Heart left ventricle (tissue), 13 donors: ENCODE measurements at regions not wholly inside any gene's neighbourhood (a gene's known extent, or its start where the extent isn't known, plus 50 kb on each side); places are given as distances from the start of the nearest gene placed in this dataset.

ENCODE experiments used
- POLR2A ChIP-seq, 2 donors: fragments of 450-650 bp; IDR thresholded peaks; one replicate each; pipeline ENCODE4 v1.6.1; 2017; ENCODE audit warnings: antibody characterized with exemption in 2 of 2, mild to moderate bottlenecking in 2 of 2, moderate library complexity in 2 of 2
- TF ChIP-seq, protein P1 (sequence below), 12 donors: fragments of 200-600 bp; sonication (generic) in 4 of 12; IDR thresholded peaks; one replicate each; pipeline versions ENCODE4 v1.5.0 to v1.8.0; 2018 to 2022; ENCODE audit warnings: antibody characterized with exemption in 12 of 12, mild to moderate bottlenecking in 5 of 12
- donor health status: ischemic (EF 13 %, LVEDD 7.1; RV severe dilation, severe dysfunction).
- donor health status: DM: no; HTN: yes; CAD: no.
- donor health status: DM: no; HTN: no; CAD: no.
- donor health status: ischemic (EF 25% LVEDD 6.9; RV normal size, moderate dysfunction).
- donor health status: ischemic (EF 25% LVEDD 5.7; RV mildly dilated, moderate dysfunction).
- donor health status: ischemic (EF 35%, LVEDD 5.7; RV mildly dilated, moderate dysfunction).
- donor health status: nonischemic (EF 11% LVEDD 7.7; RV severe dilation, severe dysfunction).
- donor health status: DM: yes; HTN: yes; CAD: no.
- donor health status: PGD.
- donor health status: ischemic (EF 29% LVEDD 5.4; RV normal size, mild dysfunction).
- donor health status: nonischemic (EF 23%, LVEDD 6.1; RV moderate dilation, normal function).

DNA sequence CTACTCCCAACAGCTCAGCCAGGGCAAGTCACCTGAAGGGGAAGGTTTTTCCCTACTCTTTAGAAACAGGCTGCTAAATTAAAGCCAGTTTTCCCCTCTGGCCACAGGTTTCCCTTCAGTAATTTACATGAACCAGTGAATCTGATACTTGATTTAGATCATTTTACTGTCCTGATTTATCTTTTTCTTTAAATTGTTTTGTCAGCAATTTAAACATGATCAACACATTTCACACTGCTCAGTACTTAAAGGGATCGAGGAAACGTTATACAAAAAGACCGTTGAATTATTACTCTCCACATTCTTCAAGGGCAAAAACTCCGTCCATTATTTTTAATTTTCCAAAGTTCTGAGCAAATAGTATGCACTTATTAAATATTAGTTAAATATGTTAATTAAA is 1165.7 kb upstream of the GYPC start:
- TF ChIP-seq, protein P1, sequence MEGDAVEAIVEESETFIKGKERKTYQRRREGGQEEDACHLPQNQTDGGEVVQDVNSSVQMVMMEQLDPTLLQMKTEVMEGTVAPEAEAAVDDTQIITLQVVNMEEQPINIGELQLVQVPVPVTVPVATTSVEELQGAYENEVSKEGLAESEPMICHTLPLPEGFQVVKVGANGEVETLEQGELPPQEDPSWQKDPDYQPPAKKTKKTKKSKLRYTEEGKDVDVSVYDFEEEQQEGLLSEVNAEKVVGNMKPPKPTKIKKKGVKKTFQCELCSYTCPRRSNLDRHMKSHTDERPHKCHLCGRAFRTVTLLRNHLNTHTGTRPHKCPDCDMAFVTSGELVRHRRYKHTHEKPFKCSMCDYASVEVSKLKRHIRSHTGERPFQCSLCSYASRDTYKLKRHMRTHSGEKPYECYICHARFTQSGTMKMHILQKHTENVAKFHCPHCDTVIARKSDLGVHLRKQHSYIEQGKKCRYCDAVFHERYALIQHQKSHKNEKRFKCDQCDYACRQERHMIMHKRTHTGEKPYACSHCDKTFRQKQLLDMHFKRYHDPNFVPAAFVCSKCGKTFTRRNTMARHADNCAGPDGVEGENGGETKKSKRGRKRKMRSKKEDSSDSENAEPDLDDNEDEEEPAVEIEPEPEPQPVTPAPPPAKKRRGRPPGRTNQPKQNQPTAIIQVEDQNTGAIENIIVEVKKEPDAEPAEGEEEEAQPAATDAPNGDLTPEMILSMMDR (IDR thresholded peaks at IDR 0.05), result no peak
- TF ChIP-seq POLR2A (IDR thresholded peaks at IDR 0.05), result no peak
